ENCODE measurements at regions not wholly inside any gene's neighbourhood (a gene's known extent, or its start where the extent isn't known, plus 50 kb on each side); places are given as distances from the start of the nearest gene placed in this dataset.

- H3K4me3 ChIP-seq: no peak overlapping the region
- ATAC-seq (peak; percentile 82 to 94 (median 88)), DNase-seq (peak; percentile 63 to 83 (median 69))
- 13 to 28% (median 19%) methylated on average over 12 of the region's 12 CpGs for WGBS, 4 donors
- intact Hi-C loops (cut with DNase I): loop anchor here in 3 of 10 donors (5.0 to 10.0 kb wide), 3 partner anchors 182 to 846 kb away; partner anchors contain the start of gene FOXC1 (in 1 of the 3)
- TF ChIP-seq CTCF (IDR thresholded peaks at IDR 0.05) (peak in 3 of 12 donors; percentile 5 to 28 (median 20)), POLR2A (IDR thresholded peaks at IDR 0.05) (no peak)
- peaks cover 0 to 12% (median 0%) of the 10 kb centered on the region in 12 donors for H3K4me1 ChIP-seq
- no peaks in the 10 kb centered on the region for H3K27me3 ChIP-seq
- no peaks in the 10 kb centered on the region for H3K36me3 ChIP-seq
- no peaks in the 10 kb centered on the region for H3K9me3 ChIP-seq
- no peak overlapping the region for H3K27ac ChIP-seq
Measured at GRCh38 chr6:2450546-2450945, 205.1 kb upstream of the GMDS start.

- no peaks in the 10 kb centered on the region for H3K9me3 ChIP-seq
Measured at GRCh38 chr6:2449572-2449940, 204.2 kb upstream of the GMDS start.

GRCh38 chr6:2448826-2449571 lies 203.6 kb upstream of the GMDS start:
- intact Hi-C loops (cut with DNase I): loop anchor here in 8 of 10 donors (1.0 to 10.0 kb wide), 6 partner anchors 844 to 854 kb away; partner anchors contain the start of gene FOXC1 (in 1 of the 8)
- 39 to 46% (median 42%) methylated on average over 22 of the region's 22 CpGs for WGBS, 4 donors
- DNase-seq: peak in 1 of 5 donors; percentile 30

More at GRCh38 chr6:2449572-2449940, 204.2 kb upstream of the GMDS start:
- peaks cover 0 to 12% (median 0%) of the 10 kb centered on the region in 12 donors for H3K4me1 ChIP-seq
- intact Hi-C loops (cut with DNase I): loop anchor here in 7 of 10 donors (2.0 to 10.0 kb wide), 5 partner anchors 845 to 855 kb away; partner anchors contain the start of gene FOXC1 (in 1 of the 7)
- ATAC-seq: no peak
- no peak overlapping the region for H3K4me3 ChIP-seq
- WGBS, 4 donors: 81 to 94% (median 88%) methylated on average over 2 of the region's 2 CpGs
- H3K36me3 ChIP-seq: no peaks in the 10 kb centered on the region
- TF ChIP-seq CTCF (IDR thresholded peaks at IDR 0.05): no peak
- no peak for TF ChIP-seq POLR2A (IDR thresholded peaks at IDR 0.05)
- no peaks in the 10 kb centered on the region for H3K27me3 ChIP-seq
- no peak for DNase-seq
- H3K27ac ChIP-seq: no peak overlapping the region

More at GRCh38 chr6:2448826-2449571, 203.6 kb upstream of the GMDS start:
- Histone ChIP-seq H3K27me3 (no peaks in the 10 kb centered on the region), H3K9me3 (no peaks in the 10 kb centered on the region), H3K4me3 (peak overlapping the region in 1 of 12 donors; percentile 33), H3K27ac (no peak overlapping the region), H3K4me1 (peaks cover 0 to 12% (median 0%) of the 10 kb centered on the region in 12 donors), H3K36me3 (no peaks in the 10 kb centered on the region)
- TF ChIP-seq POLR2A (IDR thresholded peaks at IDR 0.05): no peak
- TF ChIP-seq CTCF (IDR thresholded peaks at IDR 0.05): peak; percentile 29 to 72 (median 54)
- peak in 3 of 4 donors; percentile 69 to 73 (median 70) for ATAC-seq
